ENCODE measurements at regions not wholly inside any gene's neighbourhood (a gene's known extent, or its start where the extent isn't known, plus 50 kb on each side); places are given as distances from the start of the nearest gene placed in this dataset.
A peak's percentile ranks its signal among the peaks of the same experiment; 100 is the strongest.
"Not testable (repeated sequence)": the region's sequence is repeated elsewhere in the genome, so short reads cannot be mapped to it uniquely, and the experiment has no call there.

- WGBS, 4 donors: 76 to 91% (median 85%) methylated on average over 3 of the region's 3 CpGs
- intact Hi-C loops (cut with DNase I): no loop called here
- Histone ChIP-seq H3K27ac (no peak overlapping the region), H3K4me3 (no peak overlapping the region), H3K27me3 (peaks cover 6% of the 10 kb centered on the region), H3K9me3 (replicated peaks in 1 of 3) (no peaks in the 10 kb centered on the region), H3K4me1 (replicated peaks in 1 of 2) (no peaks in the 10 kb centered on the region), H3K36me3 (replicated peaks in 1 of 2) (no peaks in the 10 kb centered on the region)
- no peak for DNase-seq
- no peak for TF ChIP-seq POLR2A (IDR thresholded peaks at IDR 0.05)
- TF ChIP-seq CTCF (IDR thresholded peaks at IDR 0.05): no peak
Measured at GRCh38 chr14:22344673-22345072, 244.4 kb downstream of the DAD1 start.

- H3K9me3 ChIP-seq (replicated peaks in 1 of 3); DNase-seq; intact Hi-C loops (cut with DNase I); H3K4me1 ChIP-seq (replicated peaks in 1 of 2); H3K27ac ChIP-seq; H3K27me3 ChIP-seq; H3K36me3 ChIP-seq (replicated peaks in 1 of 2); H3K4me3 ChIP-seq: not testable (repeated sequence)
- WGBS, 4 donors: 75 to 84% (median 81%) methylated on average over 3 to 4 of the region's 4 CpGs
Measured at GRCh38 chr14:22344209-22344608, 244.8 kb downstream of the DAD1 start.

- H3K9me3 ChIP-seq (replicated peaks in 1 of 3): no peaks in the 10 kb centered on the region
- H3K36me3 ChIP-seq (replicated peaks in 1 of 2): no peaks in the 10 kb centered on the region
- H3K27me3 ChIP-seq: no peaks in the 10 kb centered on the region
- no peak overlapping the region for H3K27ac ChIP-seq
- TF ChIP-seq POLR2A (IDR thresholded peaks at IDR 0.05) (no peak), CTCF (IDR thresholded peaks at IDR 0.05) (no peak)
- intact Hi-C loops (cut with DNase I): no loop called here
- no peaks in the 10 kb centered on the region for H3K4me1 ChIP-seq (replicated peaks in 1 of 2)
- H3K4me3 ChIP-seq: no peak overlapping the region
- 87 to 91% (median 90%) methylated on average over 3 of the region's 3 CpGs for WGBS, 4 donors
- no peak for DNase-seq
Measured at GRCh38 chr14:22341049-22341448, 248.0 kb downstream of the DAD1 start.

GRCh38 chr14:22338917-22339715 is 249.9 kb downstream of the DAD1 start:
- Histone ChIP-seq H3K36me3 (replicated peaks in 1 of 2) (no peaks in the 10 kb centered on the region), H3K4me3 (no peak overlapping the region), H3K27me3 (no peaks in the 10 kb centered on the region), H3K9me3 (replicated peaks in 1 of 3) (no peaks in the 10 kb centered on the region), H3K27ac (peak overlapping the region in 2 of 5 donors; percentile 28 to 52), H3K4me1 (replicated peaks in 1 of 2) (no peaks in the 10 kb centered on the region)
- peak; percentile 28 to 83 (median 58) for DNase-seq
- intact Hi-C loops (cut with DNase I): no loop called here
- TF ChIP-seq CTCF (IDR thresholded peaks at IDR 0.05) (no peak), POLR2A (IDR thresholded peaks at IDR 0.05) (no peak)
- WGBS, 4 donors: 46 to 52% (median 52%) methylated on average over 8 of the region's 8 CpGs

GRCh38 chr14:22338381-22338780 is 250.6 kb downstream of the DAD1 start:
- Histone ChIP-seq H3K4me1 (replicated peaks in 1 of 2) (peaks cover 0 to 5% of the 10 kb centered on the region in 2 donors), H3K36me3 (replicated peaks in 1 of 2) (no peaks in the 10 kb centered on the region), H3K4me3 (no peak overlapping the region), H3K27me3 (no peaks in the 10 kb centered on the region), H3K9me3 (replicated peaks in 1 of 3) (no peaks in the 10 kb centered on the region), H3K27ac (peak overlapping the region in 2 of 5 donors; percentile 28 to 44)
- no peak for TF ChIP-seq POLR2A (IDR thresholded peaks at IDR 0.05)
- no peak for TF ChIP-seq CTCF (IDR thresholded peaks at IDR 0.05)
- intact Hi-C loops (cut with DNase I): no loop called here
- no peak for DNase-seq
- 79 to 94% (median 86%) methylated on average over 4 to 5 of the region's 5 CpGs for WGBS, 4 donors

Data from adrenal gland (tissue), 9 donors.